GM21576 (cell line): ENCODE measurements at regions not wholly inside any gene's neighbourhood (a gene's known extent, or its start where the extent isn't known, plus 50 kb on each side); places are given as distances from the start of the nearest gene placed in this dataset.

Experiments
- ATAC-seq: cut with Tn5 transposase; IDR thresholded peaks from one replicate; pipeline ENCODE4 v1.9.1; 2021; ENCODE audit warnings: mild to moderate bottlenecking, moderate library complexity; ENCODE audit not compliant: unreplicated experiment

DNA sequence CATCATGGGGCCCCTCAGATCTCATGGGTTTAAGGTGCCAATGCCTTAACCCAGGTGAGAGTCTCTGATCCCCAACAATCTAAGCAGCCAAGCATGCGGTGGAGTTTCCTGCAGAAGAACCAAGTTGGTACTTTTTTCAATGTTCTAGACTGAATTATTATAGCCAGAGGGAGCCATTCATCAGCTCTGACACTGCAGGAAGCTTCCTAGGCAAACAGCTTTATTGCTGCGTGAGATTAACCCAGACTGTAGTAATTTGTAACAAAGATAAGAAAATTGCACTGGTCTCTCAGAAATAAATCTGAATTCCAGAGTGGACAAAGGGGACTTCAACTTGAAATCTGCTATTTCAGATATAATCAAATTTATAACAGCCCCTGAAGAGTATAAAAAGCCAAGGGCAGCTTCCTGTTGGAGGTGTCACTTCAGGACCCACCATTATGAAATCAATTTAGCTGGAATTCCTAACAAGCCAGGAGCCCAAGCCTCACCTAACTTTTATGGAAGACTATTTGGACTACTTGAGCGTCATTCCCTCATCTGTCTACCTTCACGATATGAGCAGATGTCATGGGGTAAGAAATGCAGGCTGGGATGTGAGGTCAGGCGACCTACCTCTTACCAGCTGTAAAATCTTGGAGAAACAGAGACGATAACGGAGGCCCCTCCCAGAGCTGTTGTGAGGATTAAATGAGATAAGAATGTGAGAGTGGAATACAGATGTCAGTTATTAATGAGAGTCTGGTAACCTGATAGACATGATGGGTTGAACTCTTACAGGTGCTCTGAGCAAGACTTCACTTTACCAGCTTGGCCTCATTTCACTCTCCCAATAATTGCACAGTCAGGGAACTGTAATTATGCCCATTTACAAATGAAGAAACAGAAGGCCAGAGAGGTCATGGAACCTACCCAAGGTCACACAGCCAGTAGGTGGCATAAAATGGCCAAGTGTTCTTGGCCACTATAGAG is 135.1 kb downstream of the RRAGC start:
- no peak for ATAC-seq

GRCh38 chr1:38721816-38722215 is 137.8 kb downstream of the RRAGC start:
- no peak for ATAC-seq

- ATAC-seq = no peak
Observed at GRCh38 chr1:38719880-38720279, 139.7 kb downstream of the RRAGC start.

GRCh38 chr1:38718031-38718430 is 141.5 kb downstream of the RRAGC start:
- ATAC-seq = no peak

- no peak for ATAC-seq
Observed at GRCh38 chr1:38716229-38716628, 143.3 kb downstream of the RRAGC start.

DNA sequence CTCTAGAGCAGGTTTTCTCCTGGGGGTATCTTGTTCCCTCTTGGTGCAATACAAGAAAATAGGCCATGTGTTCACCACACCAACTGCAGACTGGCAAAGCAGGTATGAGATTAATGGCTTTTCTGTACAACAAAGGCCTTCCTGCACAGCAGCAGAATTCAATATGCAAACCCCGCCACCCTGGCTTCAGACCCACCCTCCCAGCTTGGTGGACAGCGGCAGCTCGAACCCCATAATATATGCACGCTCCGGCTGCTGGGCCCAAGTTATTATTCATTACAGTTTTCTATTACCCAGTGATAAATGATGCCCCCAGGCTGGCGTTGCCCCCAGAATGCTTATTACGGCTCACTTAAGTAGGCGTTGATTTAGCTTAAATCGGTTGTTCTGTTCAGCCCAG is 144.2 kb downstream of the RRAGC start:
- no peak for ATAC-seq

DNA sequence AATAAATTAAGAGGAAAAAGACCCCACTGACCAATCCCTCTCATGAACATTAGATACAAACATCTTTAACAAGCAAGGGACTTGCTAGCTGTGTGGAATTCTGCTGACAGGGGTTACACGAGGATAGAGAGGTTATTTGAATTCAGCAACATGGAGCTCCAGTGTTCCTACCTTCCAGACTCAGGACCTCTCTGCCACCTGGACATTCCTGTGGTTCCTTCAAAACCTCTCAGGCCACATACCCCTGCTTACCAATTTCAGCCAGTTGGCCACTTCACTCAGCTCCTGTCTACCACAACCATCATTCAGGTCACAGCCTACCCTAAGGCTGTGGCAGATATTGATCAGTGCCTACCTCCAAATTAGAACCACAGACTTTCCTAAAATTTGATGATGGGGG is 147.5 kb downstream of the RRAGC start:
- no peak for ATAC-seq

DNA sequence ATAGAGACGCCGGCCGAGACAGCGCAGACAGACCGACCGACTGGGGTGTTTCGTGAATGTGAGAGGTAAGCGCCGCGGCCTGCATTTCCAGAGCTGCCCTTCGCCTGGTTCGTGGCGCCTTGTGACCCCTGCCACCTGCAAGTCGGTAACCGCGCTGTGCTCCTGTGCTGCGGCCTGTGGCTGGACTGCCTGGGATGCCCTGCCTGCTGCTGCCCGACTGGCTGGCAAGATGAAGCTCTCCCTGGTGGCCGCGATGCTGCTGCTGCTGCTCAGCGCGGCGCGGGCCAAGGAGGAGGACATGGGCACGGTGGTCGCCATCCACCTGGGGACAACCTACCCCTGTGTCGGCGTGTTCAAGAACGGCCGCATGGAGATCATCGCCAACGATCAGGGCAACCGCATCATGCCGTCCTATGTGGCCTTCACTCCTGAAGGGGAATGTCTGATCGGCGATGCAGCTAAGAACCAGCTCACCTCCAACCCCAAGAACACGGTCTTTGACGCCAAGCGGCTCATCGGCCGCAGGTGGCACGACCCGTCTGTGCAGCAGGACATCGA is 150.8 kb downstream of the RRAGC start:
- no peak for ATAC-seq

DNA sequence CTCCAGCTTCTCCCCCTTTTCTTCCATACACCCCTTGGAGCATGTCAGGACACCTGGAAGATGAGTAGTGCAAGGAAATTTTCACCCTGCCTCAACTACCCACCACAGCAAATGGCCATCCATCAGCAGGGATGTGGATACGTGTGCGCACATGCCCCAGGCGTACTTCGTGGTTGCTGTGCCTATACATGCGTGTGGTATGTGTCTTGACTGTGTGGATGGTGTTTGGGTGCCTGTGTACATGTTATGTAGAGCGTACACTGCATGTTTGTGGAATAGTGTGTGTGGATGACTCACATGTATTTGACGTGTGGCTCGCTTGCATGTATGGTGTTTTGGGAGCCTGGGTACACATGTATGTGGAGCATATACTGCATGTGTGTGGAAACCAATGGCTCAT is 158.5 kb downstream of the RRAGC start:
- no peak for ATAC-seq

GRCh38 chr1:38700077-38700470 is 159.5 kb downstream of the RRAGC start:
- ATAC-seq = no peak

DNA sequence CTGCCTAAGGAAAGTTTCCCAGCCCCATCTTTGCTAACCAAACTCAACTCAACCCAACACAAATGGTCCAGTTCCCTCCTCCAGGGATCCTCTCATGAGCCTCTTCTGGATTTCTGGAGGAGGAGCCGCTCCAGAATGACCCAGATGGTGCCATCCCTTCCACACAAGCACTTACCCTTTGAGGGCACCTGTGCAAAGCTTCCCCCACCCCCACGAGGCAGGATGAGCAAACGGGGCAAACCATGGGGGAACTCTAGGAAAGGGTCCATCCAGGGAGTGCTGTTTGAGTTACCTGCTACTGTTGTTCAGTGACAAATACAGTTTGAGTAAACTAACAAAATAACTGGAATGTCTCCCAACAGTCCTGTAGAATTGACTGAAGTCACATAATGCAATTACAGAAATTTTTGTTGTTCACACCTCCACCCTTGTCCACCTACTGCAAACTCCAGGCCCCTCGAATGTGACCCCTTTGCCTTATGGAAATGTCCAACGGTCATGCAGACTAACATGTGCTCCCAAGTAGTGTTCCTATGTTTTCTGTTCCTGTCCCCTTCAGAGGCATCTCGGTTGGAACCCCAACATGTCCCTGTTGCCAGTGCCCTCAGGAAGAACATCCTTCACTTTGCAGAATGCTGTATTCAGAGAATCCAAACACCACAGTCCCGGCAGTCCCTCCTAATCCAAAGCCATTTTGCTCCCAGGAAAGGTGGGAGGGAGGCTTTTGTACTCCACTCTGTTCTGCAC is 160.1 kb downstream of the RRAGC start:
- ATAC-seq = no peak

DNA sequence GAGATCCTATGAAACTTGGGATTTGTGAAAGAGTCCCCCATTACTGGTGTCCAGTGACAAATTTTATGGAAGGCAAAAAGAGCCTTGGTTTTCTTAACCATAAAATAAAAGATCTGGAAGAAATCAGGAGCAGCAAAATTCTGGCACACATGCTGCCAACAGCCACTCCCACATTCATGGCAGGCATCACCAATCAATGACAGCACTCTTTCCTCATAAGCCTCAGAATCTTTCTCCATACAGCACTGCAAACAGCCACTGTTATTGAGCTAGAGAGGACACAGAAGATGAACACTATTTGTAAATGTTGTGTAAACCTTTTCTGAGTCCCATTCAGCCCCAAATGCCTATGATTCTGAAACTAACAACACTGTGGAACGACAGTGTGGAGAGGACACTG is 162.2 kb downstream of the RRAGC start:
- ATAC-seq = no peak

- no peak for ATAC-seq
Observed at GRCh38 chr1:38696371-38696770, 163.2 kb downstream of the RRAGC start.

GRCh38 chr1:38693759-38694158 is 165.8 kb downstream of the RRAGC start:
- no peak for ATAC-seq

- no peak for ATAC-seq
Observed at GRCh38 chr1:38693031-38693430, 166.5 kb downstream of the RRAGC start.

DNA sequence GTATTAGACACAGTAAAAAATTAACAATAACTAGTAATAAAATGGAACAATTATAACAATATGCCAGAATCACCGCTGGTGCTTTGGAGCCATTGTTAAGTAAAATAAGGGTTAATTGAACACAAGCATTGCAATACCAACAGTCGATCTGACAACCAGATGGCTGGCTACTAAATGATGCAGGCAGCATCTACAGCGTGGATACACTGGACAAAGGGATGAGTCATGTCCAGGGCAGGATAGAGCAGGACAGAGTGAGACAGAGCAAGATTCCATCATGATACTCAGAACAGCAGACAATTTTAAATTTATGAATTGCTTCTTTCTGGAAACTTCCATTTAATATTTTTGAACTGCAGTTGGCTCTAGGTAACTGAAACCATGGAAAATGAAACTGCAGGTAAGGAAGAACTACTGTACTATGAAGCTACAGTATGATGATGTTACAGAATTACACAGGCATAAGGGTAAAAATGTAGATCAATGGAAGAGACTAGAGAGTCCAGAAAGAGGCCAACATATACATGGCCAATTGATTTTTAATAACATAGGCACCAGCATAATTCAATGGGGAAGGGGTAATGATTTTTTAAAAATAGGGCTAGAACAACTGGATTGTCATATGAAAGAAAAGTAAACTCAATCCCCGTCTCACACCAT is 168.7 kb downstream of the RRAGC start:
- ATAC-seq = no peak

DNA sequence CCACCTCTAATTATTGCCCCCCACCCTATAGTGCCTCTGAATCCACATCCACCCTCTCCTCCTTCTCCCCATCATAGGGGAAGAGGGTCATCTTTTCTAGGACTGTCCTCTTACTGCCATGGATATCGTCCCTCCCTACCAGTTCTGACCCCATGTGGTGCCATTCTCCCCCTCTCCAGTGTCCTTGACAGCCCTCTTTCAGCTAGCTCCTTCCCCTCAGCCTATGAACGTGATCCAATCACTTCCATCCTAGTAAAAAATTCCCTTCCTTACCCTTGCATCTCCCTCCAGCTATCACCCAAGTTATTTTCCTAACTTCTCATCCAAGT is 172.7 kb downstream of the RRAGC start:
- no peak for ATAC-seq

- no peak for ATAC-seq
Observed at GRCh38 chr1:38686167-38686926, 173.2 kb downstream of the RRAGC start.

GRCh38 chr1:38685388-38685787 is 174.2 kb downstream of the RRAGC start:
- no peak for ATAC-seq

GRCh38 chr1:38680801-38681510 is 178.6 kb downstream of the RRAGC start:
- no peak for ATAC-seq
